ENCODE measurements at regions not wholly inside any gene's neighbourhood (a gene's known extent, or its start where the extent isn't known, plus 50 kb on each side); places are given as distances from the start of the nearest gene placed in this dataset.
"Not testable (repeated sequence)": the region's sequence is repeated elsewhere in the genome, so short reads cannot be mapped to it uniquely, and the experiment has no call there.

DNA sequence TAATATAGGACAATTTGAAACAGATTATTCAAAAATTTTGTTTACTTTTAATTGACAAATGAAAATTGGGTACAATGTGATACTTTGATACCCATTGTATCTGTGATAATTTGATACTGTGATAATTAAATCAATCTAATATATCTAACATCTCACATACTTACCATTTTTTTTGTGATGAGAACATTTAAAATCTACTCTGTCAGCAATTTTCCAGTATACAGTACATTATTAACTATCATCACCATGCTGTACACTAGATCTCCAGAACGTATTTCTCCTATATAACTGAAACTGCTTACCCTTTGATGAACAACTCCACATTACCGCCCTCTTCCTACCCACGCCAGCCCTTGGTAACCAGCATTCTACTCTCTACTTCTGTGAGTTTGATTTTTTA lies 139.7 kb upstream of the TFPI start (continued):
- TF ChIP-seq, protein P1, sequence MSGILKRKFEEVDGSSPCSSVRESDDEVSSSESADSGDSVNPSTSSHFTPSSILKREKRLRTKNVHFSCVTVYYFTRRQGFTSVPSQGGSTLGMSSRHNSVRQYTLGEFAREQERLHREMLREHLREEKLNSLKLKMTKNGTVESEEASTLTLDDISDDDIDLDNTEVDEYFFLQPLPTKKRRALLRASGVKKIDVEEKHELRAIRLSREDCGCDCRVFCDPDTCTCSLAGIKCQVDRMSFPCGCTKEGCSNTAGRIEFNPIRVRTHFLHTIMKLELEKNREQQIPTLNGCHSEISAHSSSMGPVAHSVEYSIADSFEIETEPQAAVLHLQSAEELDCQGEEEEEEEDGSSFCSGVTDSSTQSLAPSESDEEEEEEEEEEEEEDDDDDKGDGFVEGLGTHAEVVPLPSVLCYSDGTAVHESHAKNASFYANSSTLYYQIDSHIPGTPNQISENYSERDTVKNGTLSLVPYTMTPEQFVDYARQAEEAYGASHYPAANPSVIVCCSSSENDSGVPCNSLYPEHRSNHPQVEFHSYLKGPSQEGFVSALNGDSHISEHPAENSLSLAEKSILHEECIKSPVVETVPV (CRISPR knock-in tag; IDR thresholded peaks at IDR 0.05) = no peak
- TF ChIP-seq ARNTL (CRISPR knock-in tag; IDR thresholded peaks at IDR 0.05; ENCODE audit: borderline replicate concordance, low read depth) = no peak
- no peak for TF ChIP-seq ISL1 (CRISPR knock-in tag; IDR thresholded peaks at IDR 0.05)
- no peak for TF ChIP-seq TOX (CRISPR knock-in tag; IDR thresholded peaks at IDR 0.05; ENCODE audit: borderline replicate concordance)
- TF ChIP-seq SNAI2 (CRISPR knock-in tag; IDR thresholded peaks at IDR 0.05) = no peak
- TF ChIP-seq POU6F1 (CRISPR knock-in tag; IDR thresholded peaks at IDR 0.05; ENCODE audit: borderline replicate concordance, low read depth) = no peak
- no peak for TF ChIP-seq ESRRG (CRISPR knock-in tag; IDR thresholded peaks at IDR 0.05)
- TF ChIP-seq ZNF70 (CRISPR knock-in tag; IDR thresholded peaks at IDR 0.05) = no peak
- no peak for TF ChIP-seq PPARA (CRISPR knock-in tag; IDR thresholded peaks at IDR 0.05; ENCODE audit: borderline replicate concordance)

- not testable (repeated sequence) for ATAC-seq
Observed at GRCh38 chr2:187696644-187697043, 142.4 kb upstream of the TFPI start.

GRCh38 chr2:187698374-187699110 lies 144.3 kb upstream of the TFPI start:
- TF ChIP-seq, protein P2, sequence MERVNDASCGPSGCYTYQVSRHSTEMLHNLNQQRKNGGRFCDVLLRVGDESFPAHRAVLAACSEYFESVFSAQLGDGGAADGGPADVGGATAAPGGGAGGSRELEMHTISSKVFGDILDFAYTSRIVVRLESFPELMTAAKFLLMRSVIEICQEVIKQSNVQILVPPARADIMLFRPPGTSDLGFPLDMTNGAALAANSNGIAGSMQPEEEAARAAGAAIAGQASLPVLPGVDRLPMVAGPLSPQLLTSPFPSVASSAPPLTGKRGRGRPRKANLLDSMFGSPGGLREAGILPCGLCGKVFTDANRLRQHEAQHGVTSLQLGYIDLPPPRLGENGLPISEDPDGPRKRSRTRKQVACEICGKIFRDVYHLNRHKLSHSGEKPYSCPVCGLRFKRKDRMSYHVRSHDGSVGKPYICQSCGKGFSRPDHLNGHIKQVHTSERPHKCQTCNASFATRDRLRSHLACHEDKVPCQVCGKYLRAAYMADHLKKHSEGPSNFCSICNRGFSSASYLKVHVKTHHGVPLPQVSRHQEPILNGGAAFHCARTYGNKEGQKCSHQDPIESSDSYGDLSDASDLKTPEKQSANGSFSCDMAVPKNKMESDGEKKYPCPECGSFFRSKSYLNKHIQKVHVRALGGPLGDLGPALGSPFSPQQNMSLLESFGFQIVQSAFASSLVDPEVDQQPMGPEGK (CRISPR knock-in tag; IDR thresholded peaks at IDR 0.05; ENCODE audit: borderline replicate concordance) = no peak
- TF ChIP-seq, protein P3, sequence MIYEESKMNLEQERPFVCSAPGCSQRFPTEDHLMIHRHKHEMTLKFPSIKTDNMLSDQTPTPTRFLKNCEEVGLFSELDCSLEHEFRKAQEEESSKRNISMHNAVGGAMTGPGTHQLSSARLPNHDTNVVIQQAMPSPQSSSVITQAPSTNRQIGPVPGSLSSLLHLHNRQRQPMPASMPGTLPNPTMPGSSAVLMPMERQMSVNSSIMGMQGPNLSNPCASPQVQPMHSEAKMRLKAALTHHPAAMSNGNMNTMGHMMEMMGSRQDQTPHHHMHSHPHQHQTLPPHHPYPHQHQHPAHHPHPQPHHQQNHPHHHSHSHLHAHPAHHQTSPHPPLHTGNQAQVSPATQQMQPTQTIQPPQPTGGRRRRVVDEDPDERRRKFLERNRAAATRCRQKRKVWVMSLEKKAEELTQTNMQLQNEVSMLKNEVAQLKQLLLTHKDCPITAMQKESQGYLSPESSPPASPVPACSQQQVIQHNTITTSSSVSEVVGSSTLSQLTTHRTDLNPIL (CRISPR knock-in tag; IDR thresholded peaks at IDR 0.05; ENCODE audit: low read depth) = no peak
- TF ChIP-seq, protein P1 (CRISPR knock-in tag; IDR thresholded peaks at IDR 0.05) = no peak
- no peak for TF ChIP-seq BACH2 (CRISPR knock-in tag; IDR thresholded peaks at IDR 0.05; ENCODE audit: borderline replicate concordance)
- no peak for TF ChIP-seq ESRRG (CRISPR knock-in tag; IDR thresholded peaks at IDR 0.05)
- TF ChIP-seq ZC3H10 (CRISPR knock-in tag; IDR thresholded peaks at IDR 0.05) = no peak
- TF ChIP-seq ZNF565 (CRISPR knock-in tag; conservative IDR thresholded peaks at IDR 0.05; ENCODE audit: low read depth) = no peak
- TF ChIP-seq OSR1 (CRISPR knock-in tag; IDR thresholded peaks at IDR 0.05) = no peak
- TF ChIP-seq ZNF8 (CRISPR knock-in tag; IDR thresholded peaks at IDR 0.05) = no peak
- no peak for TF ChIP-seq ZFP30 (CRISPR knock-in tag; IDR thresholded peaks at IDR 0.05)
- TF ChIP-seq TOX (CRISPR knock-in tag; IDR thresholded peaks at IDR 0.05; ENCODE audit: borderline replicate concordance) = no peak
- ATAC-seq = no peak

- ATAC-seq = no peak
- TF ChIP-seq ZNF8 (CRISPR knock-in tag; IDR thresholded peaks at IDR 0.05) = no peak
- TF ChIP-seq ISL1 (CRISPR knock-in tag; IDR thresholded peaks at IDR 0.05) = no peak
- TF ChIP-seq ZFP3 (CRISPR knock-in tag; IDR thresholded peaks at IDR 0.05) = no peak
- TF ChIP-seq OSR1 (CRISPR knock-in tag; IDR thresholded peaks at IDR 0.05) = no peak
- TF ChIP-seq, protein P3 (CRISPR knock-in tag; IDR thresholded peaks at IDR 0.05; ENCODE audit: low read depth) = no peak
- TF ChIP-seq ZC3H10 (CRISPR knock-in tag; IDR thresholded peaks at IDR 0.05) = no peak
- TF ChIP-seq RARB (CRISPR knock-in tag; IDR thresholded peaks at IDR 0.05) = no peak
- TF ChIP-seq, protein P4, sequence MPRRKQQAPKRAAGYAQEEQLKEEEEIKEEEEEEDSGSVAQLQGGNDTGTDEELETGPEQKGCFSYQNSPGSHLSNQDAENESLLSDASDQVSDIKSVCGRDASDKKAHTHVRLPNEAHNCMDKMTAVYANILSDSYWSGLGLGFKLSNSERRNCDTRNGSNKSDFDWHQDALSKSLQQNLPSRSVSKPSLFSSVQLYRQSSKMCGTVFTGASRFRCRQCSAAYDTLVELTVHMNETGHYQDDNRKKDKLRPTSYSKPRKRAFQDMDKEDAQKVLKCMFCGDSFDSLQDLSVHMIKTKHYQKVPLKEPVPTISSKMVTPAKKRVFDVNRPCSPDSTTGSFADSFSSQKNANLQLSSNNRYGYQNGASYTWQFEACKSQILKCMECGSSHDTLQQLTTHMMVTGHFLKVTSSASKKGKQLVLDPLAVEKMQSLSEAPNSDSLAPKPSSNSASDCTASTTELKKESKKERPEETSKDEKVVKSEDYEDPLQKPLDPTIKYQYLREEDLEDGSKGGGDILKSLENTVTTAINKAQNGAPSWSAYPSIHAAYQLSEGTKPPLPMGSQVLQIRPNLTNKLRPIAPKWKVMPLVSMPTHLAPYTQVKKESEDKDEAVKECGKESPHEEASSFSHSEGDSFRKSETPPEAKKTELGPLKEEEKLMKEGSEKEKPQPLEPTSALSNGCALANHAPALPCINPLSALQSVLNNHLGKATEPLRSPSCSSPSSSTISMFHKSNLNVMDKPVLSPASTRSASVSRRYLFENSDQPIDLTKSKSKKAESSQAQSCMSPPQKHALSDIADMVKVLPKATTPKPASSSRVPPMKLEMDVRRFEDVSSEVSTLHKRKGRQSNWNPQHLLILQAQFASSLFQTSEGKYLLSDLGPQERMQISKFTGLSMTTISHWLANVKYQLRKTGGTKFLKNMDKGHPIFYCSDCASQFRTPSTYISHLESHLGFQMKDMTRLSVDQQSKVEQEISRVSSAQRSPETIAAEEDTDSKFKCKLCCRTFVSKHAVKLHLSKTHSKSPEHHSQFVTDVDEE (CRISPR knock-in tag; IDR thresholded peaks at IDR 0.05) = no peak
- TF ChIP-seq ZNF70 (CRISPR knock-in tag; IDR thresholded peaks at IDR 0.05) = no peak
- TF ChIP-seq, protein P2 (CRISPR knock-in tag; IDR thresholded peaks at IDR 0.05; ENCODE audit: borderline replicate concordance) = no peak
- TF ChIP-seq BACH2 (CRISPR knock-in tag; IDR thresholded peaks at IDR 0.05; ENCODE audit: borderline replicate concordance) = no peak
- no peak for TF ChIP-seq SNAI2 (CRISPR knock-in tag; IDR thresholded peaks at IDR 0.05)
Observed at GRCh38 chr2:187702157-187702556, 147.9 kb upstream of the TFPI start.

Data from SK-N-SH treated with all-trans-retinoic acid at 6 μM for 48 hours (cell line).